ENCODE measurements at regions not wholly inside any gene's neighbourhood (a gene's known extent, or its start where the extent isn't known, plus 50 kb on each side); places are given as distances from the start of the nearest gene placed in this dataset.

GRCh38 chr12:71297930-71298329 is 140.1 kb upstream of the TSPAN8 start:
- Histone ChIP-seq H3K27me3 (no peaks in the 10 kb centered on the region), H3K4me1 (no peaks in the 10 kb centered on the region), H3K4me3 (no peak overlapping the region), H3K27ac (no peak overlapping the region), H3K9me3 (no peaks in the 10 kb centered on the region), H3K36me3 (no peaks in the 10 kb centered on the region)
- TF ChIP-seq, protein P1, sequence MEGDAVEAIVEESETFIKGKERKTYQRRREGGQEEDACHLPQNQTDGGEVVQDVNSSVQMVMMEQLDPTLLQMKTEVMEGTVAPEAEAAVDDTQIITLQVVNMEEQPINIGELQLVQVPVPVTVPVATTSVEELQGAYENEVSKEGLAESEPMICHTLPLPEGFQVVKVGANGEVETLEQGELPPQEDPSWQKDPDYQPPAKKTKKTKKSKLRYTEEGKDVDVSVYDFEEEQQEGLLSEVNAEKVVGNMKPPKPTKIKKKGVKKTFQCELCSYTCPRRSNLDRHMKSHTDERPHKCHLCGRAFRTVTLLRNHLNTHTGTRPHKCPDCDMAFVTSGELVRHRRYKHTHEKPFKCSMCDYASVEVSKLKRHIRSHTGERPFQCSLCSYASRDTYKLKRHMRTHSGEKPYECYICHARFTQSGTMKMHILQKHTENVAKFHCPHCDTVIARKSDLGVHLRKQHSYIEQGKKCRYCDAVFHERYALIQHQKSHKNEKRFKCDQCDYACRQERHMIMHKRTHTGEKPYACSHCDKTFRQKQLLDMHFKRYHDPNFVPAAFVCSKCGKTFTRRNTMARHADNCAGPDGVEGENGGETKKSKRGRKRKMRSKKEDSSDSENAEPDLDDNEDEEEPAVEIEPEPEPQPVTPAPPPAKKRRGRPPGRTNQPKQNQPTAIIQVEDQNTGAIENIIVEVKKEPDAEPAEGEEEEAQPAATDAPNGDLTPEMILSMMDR (IDR thresholded peaks at IDR 0.05), result no peak
- TF ChIP-seq POLR2A (IDR thresholded peaks at IDR 0.05), result no peak
- DNase-seq, result no peak

- Histone ChIP-seq H3K36me3 (no peaks in the 10 kb centered on the region), H3K4me1 (no peaks in the 10 kb centered on the region), H3K27me3 (no peaks in the 10 kb centered on the region), H3K4me3 (no peak overlapping the region), H3K27ac (no peak overlapping the region), H3K9me3 (peaks cover 0 to 8% (median 0%) of the 10 kb centered on the region in 4 donors)
- TF ChIP-seq POLR2A (IDR thresholded peaks at IDR 0.05), result no peak
- TF ChIP-seq, protein P1 (IDR thresholded peaks at IDR 0.05), result no peak
- no peak for DNase-seq
Observed at GRCh38 chr12:71295953-71296352, 138.2 kb upstream of the TSPAN8 start.

DNA sequence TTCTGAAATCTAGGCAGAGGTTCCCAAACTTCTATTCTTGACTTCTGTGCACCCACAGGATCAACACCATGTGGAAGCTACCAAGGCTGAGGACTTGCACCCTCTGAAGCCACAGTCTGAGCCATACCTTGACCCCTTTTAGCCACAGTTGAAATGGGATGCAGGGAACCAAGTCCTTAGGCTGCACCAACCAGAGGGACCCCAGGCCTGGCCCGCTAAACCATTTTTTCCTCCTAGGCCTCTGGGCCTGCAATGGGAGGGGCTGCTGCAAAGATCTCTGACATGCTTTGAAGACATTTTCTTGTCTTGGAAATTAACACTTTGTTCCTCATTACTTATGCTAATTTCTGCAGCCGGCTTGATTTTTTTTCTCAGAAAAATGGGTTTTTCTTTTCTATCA is 133.9 kb upstream of the TSPAN8 start:
- no peak for TF ChIP-seq POLR2A (IDR thresholded peaks at IDR 0.05)
- TF ChIP-seq, protein P1 (IDR thresholded peaks at IDR 0.05), result no peak
- Histone ChIP-seq H3K4me1 (no peaks in the 10 kb centered on the region), H3K27ac (no peak overlapping the region), H3K4me3 (no peak overlapping the region), H3K36me3 (no peaks in the 10 kb centered on the region), H3K9me3 (peaks cover 0 to 8% (median 0%) of the 10 kb centered on the region in 4 donors), H3K27me3 (no peaks in the 10 kb centered on the region)
- no peak for DNase-seq

DNA sequence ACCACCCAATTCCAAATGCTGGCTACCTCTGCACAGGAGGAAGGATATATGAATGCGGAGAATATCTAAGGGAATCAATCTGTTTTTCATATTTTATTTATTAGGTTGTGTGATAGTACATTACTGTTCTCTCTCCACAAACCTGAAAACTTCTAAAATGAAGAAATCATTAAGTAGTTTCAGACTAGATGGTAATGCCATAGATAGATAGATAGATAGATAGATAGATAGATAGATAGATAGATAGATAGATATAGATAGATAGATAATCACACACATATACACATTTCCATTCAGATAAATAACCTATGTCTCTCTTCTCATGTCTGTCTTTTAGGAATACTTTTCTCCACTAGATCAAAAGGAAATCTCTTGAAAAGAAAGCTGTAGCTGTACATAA is 126.1 kb upstream of the TSPAN8 start:
- no peaks in the 10 kb centered on the region for H3K27me3 ChIP-seq
- H3K4me1 ChIP-seq, result no peaks in the 10 kb centered on the region
- H3K9me3 ChIP-seq, result no peaks in the 10 kb centered on the region
- no peak for TF ChIP-seq POLR2A (IDR thresholded peaks at IDR 0.05)
- TF ChIP-seq, protein P1 (IDR thresholded peaks at IDR 0.05), result no peak
- no peak for DNase-seq
- no peaks in the 10 kb centered on the region for H3K36me3 ChIP-seq
- no peak overlapping the region for H3K4me3 ChIP-seq
- no peak overlapping the region for H3K27ac ChIP-seq

- Histone ChIP-seq H3K4me1 (no peaks in the 10 kb centered on the region), H3K4me3 (no peak overlapping the region), H3K27me3 (no peaks in the 10 kb centered on the region), H3K9me3 (no peaks in the 10 kb centered on the region), H3K36me3 (no peaks in the 10 kb centered on the region), H3K27ac (no peak overlapping the region)
- DNase-seq, result no peak
- no peak for TF ChIP-seq POLR2A (IDR thresholded peaks at IDR 0.05)
Observed at GRCh38 chr12:71282925-71283324, 125.1 kb upstream of the TSPAN8 start.

- TF ChIP-seq, protein P1 (IDR thresholded peaks at IDR 0.05), result no peak
- no peak for TF ChIP-seq POLR2A (IDR thresholded peaks at IDR 0.05)
- DNase-seq, result no peak
Observed at GRCh38 chr12:71282020-71282419, 124.2 kb upstream of the TSPAN8 start.

More at GRCh38 chr12:71282020-71282419, 124.2 kb upstream of the TSPAN8 start:
- H3K36me3 ChIP-seq, result no peaks in the 10 kb centered on the region
- no peak overlapping the region for H3K27ac ChIP-seq
- no peaks in the 10 kb centered on the region for H3K4me1 ChIP-seq
- no peak overlapping the region for H3K4me3 ChIP-seq
- no peaks in the 10 kb centered on the region for H3K9me3 ChIP-seq
- H3K27me3 ChIP-seq, result no peaks in the 10 kb centered on the region

All from Peyer's patch (tissue), 4 donors.